ENCODE measurements at regions not wholly inside any gene's neighbourhood (a gene's known extent, or its start where the extent isn't known, plus 50 kb on each side); places are given as distances from the start of the nearest gene placed in this dataset.

GRCh38 chr14:62030387-62030786, 268.2 kb downstream of the SNAPC1 start:
- no peaks in the 10 kb centered on the region for H3K36me3 ChIP-seq
- H3K27ac ChIP-seq = no peak overlapping the region
- H3K9me3 ChIP-seq = no peaks in the 10 kb centered on the region
- H3K4me1 ChIP-seq = no peaks in the 10 kb centered on the region
- TF ChIP-seq POLR2A (IDR thresholded peaks at IDR 0.05) (no peak), EP300 (IDR thresholded peaks at IDR 0.05) (no peak), CTCF (IDR thresholded peaks at IDR 0.05) (no peak)
- no peak overlapping the region for H3K4me3 ChIP-seq
- 90 to 91% methylated on average over 3 of the region's 3 CpGs for WGBS, 2 donors
- H3K27me3 ChIP-seq = no peaks in the 10 kb centered on the region
- DNase-seq (ENCODE audit: low spot score in 2 of 2) = no peak

- no peaks in the 10 kb centered on the region for H3K27me3 ChIP-seq
- H3K9me3 ChIP-seq = no peaks in the 10 kb centered on the region
- H3K4me1 ChIP-seq = no peaks in the 10 kb centered on the region
- no peaks in the 10 kb centered on the region for H3K36me3 ChIP-seq
- 81 to 95% methylated on average over 3 of the region's 3 CpGs for WGBS, 2 donors
- no peak overlapping the region for H3K27ac ChIP-seq
- H3K4me3 ChIP-seq = no peak overlapping the region
- DNase-seq (ENCODE audit: low spot score in 2 of 2) = no peak
- TF ChIP-seq EP300 (IDR thresholded peaks at IDR 0.05) = no peak
- no peak for TF ChIP-seq POLR2A (IDR thresholded peaks at IDR 0.05)
- TF ChIP-seq CTCF (IDR thresholded peaks at IDR 0.05) = no peak
Observed at GRCh38 chr14:62031504-62031903, 269.3 kb downstream of the SNAPC1 start.

- TF ChIP-seq EP300 (IDR thresholded peaks at IDR 0.05) = no peak
- TF ChIP-seq CTCF (IDR thresholded peaks at IDR 0.05) = no peak
- no peak for TF ChIP-seq POLR2A (IDR thresholded peaks at IDR 0.05)
- WGBS, 2 donors = 85 to 87% methylated on average over 3 of the region's 3 CpGs
- H3K4me1 ChIP-seq = no peaks in the 10 kb centered on the region
- no peak overlapping the region for H3K4me3 ChIP-seq
- no peak for DNase-seq (ENCODE audit: low spot score in 2 of 2)
- peaks cover 0 to 22% (median 0%) of the 10 kb centered on the region in 4 donors for H3K9me3 ChIP-seq
- no peak overlapping the region for H3K27ac ChIP-seq
- H3K36me3 ChIP-seq = no peaks in the 10 kb centered on the region
- H3K27me3 ChIP-seq = no peaks in the 10 kb centered on the region
Observed at GRCh38 chr14:62053188-62053587, 291.0 kb downstream of the SNAPC1 start.

- no peaks in the 10 kb centered on the region for H3K36me3 ChIP-seq
- WGBS, 2 donors = 93 to 97% methylated on average over 27 of the region's 27 CpGs
- no peak for DNase-seq (ENCODE audit: low spot score in 2 of 2)
Observed at GRCh38 chr14:62056789-62057188, 294.6 kb downstream of the SNAPC1 start.

GRCh38 chr14:62062645-62063044, 300.4 kb downstream of the SNAPC1 start:
- Histone ChIP-seq H3K4me3 (no peak overlapping the region), H3K36me3 (no peaks in the 10 kb centered on the region), H3K27me3 (no peaks in the 10 kb centered on the region), H3K27ac (no peak overlapping the region), H3K9me3 (no peaks in the 10 kb centered on the region), H3K4me1 (no peaks in the 10 kb centered on the region)
- no peak for DNase-seq (ENCODE audit: low spot score in 2 of 2)
- TF ChIP-seq CTCF (IDR thresholded peaks at IDR 0.05) (no peak), POLR2A (IDR thresholded peaks at IDR 0.05) (no peak), EP300 (IDR thresholded peaks at IDR 0.05) (no peak)
- WGBS, 2 donors = 67 to 74% methylated on average over 5 of the region's 5 CpGs

More at GRCh38 chr14:62056789-62057188, 294.6 kb downstream of the SNAPC1 start:
- H3K4me1 ChIP-seq = no peaks in the 10 kb centered on the region
- no peaks in the 10 kb centered on the region for H3K27me3 ChIP-seq
- H3K9me3 ChIP-seq = peaks cover 0 to 6% (median 0%) of the 10 kb centered on the region in 4 donors
- no peak for TF ChIP-seq CTCF (IDR thresholded peaks at IDR 0.05)
- H3K4me3 ChIP-seq = no peak overlapping the region
- H3K27ac ChIP-seq = no peak overlapping the region
